Stimulated activated CD4-positive, alpha-beta T cell treated with anti-CD3 and anti-CD28 coated beads, TNF-alpha, amount 100 ng/mL, for 24 hours (primary cell): ENCODE measurements at regions not wholly inside any gene's neighbourhood (a gene's known extent, or its start where the extent isn't known, plus 50 kb on each side); places are given as distances from the start of the nearest gene placed in this dataset.
"Not testable (repeated sequence)": the region's sequence is repeated elsewhere in the genome, so short reads cannot be mapped to it uniquely, and the experiment has no call there.

ENCODE experiments used
- DNase-seq, 3 experiments: peaks; one replicate each; pipeline ENCODE4 v3.0.0-alpha.2; 2020; ENCODE audit warnings: low read depth in 3 of 3

- no peak for DNase-seq
Measured at GRCh38 chr5:82605441-82605973, 327.4 kb upstream of the RPS23 start.

GRCh38 chr5:82603033-82603987, 325.2 kb upstream of the RPS23 start:
- DNase-seq: no peak

GRCh38 chr5:82601861-82602260, 323.7 kb upstream of the RPS23 start:
- no peak for DNase-seq

- DNase-seq: no peak
Measured at GRCh38 chr5:82601077-82601476, 322.9 kb upstream of the RPS23 start.

- DNase-seq: no peak
Measured at GRCh38 chr5:82599692-82600091, 321.5 kb upstream of the RPS23 start.

GRCh38 chr5:82599030-82599429, 320.9 kb upstream of the RPS23 start:
- DNase-seq: no peak

- no peak for DNase-seq
Measured at GRCh38 chr5:82597437-82597836, 319.3 kb upstream of the RPS23 start.

- no peak for DNase-seq
Measured at GRCh38 chr5:82596451-82596850, 318.3 kb upstream of the RPS23 start.

- no peak for DNase-seq
Measured at GRCh38 chr5:82595113-82595512, 317.0 kb upstream of the RPS23 start.

- no peak for DNase-seq
Measured at GRCh38 chr5:82594097-82594496, 315.9 kb upstream of the RPS23 start.

- DNase-seq: no peak
Measured at GRCh38 chr5:82593481-82593880, 315.3 kb upstream of the RPS23 start.

- no peak for DNase-seq
Measured at GRCh38 chr5:82591021-82591515, 312.9 kb upstream of the RPS23 start.

GRCh38 chr5:82590112-82590511, 312.0 kb upstream of the RPS23 start:
- no peak for DNase-seq

GRCh38 chr5:82586661-82587310, 308.6 kb upstream of the RPS23 start:
- DNase-seq: no peak

GRCh38 chr5:82586181-82586580, 308.0 kb upstream of the RPS23 start:
- no peak for DNase-seq

- no peak for DNase-seq
Measured at GRCh38 chr5:82584631-82585030, 306.5 kb upstream of the RPS23 start.

GRCh38 chr5:82583331-82583730, 305.2 kb upstream of the RPS23 start:
- DNase-seq: not testable (repeated sequence)

GRCh38 chr5:82564963-82565362, 286.8 kb upstream of the RPS23 start:
- no peak for DNase-seq

- DNase-seq: no peak
Measured at GRCh38 chr5:82563745-82564144, 285.6 kb upstream of the RPS23 start.

GRCh38 chr5:82562696-82563240, 284.6 kb upstream of the RPS23 start:
- DNase-seq: no peak

GRCh38 chr5:82561797-82562196, 283.6 kb upstream of the RPS23 start:
- no peak for DNase-seq

GRCh38 chr5:82560969-82561368, 282.8 kb upstream of the RPS23 start:
- no peak for DNase-seq
